ENCODE measurements at regions not wholly inside any gene's neighbourhood (a gene's known extent, or its start where the extent isn't known, plus 50 kb on each side); places are given as distances from the start of the nearest gene placed in this dataset.
"Not testable (repeated sequence)": the region's sequence is repeated elsewhere in the genome, so short reads cannot be mapped to it uniquely, and the experiment has no call there.

GRCh38 chr7:17020250-17020649 is 138.5 kb upstream of the AGR3 start:
- DNase-seq, result no peak

- no peak for DNase-seq
These were observed 139.4 kb upstream of the AGR3 start for GRCh38 chr7:17021205-17021604.

- peak; percentile 8 to 20 for DNase-seq
These were observed 141.1 kb upstream of the AGR3 start for GRCh38 chr7:17022920-17023319.

GRCh38 chr7:17026269-17026668 is 144.5 kb upstream of the AGR3 start:
- no peak for DNase-seq

GRCh38 chr7:17027143-17027788 is 145.5 kb upstream of the AGR3 start:
- no peak for DNase-seq

- no peak for DNase-seq
These were observed 146.0 kb upstream of the AGR3 start for GRCh38 chr7:17027789-17028152.

GRCh38 chr7:17029150-17029549 is 147.4 kb upstream of the AGR3 start:
- DNase-seq, result no peak

GRCh38 chr7:17030559-17030958 is 148.8 kb upstream of the AGR3 start:
- DNase-seq, result no peak

- no peak for DNase-seq
These were observed 150.2 kb upstream of the AGR3 start for GRCh38 chr7:17031906-17032551.

- no peak for DNase-seq
These were observed 151.5 kb upstream of the AGR3 start for GRCh38 chr7:17033245-17033644.

GRCh38 chr7:17036584-17036983 is 154.8 kb upstream of the AGR3 start:
- DNase-seq, result no peak

- no peak for DNase-seq
These were observed 155.6 kb upstream of the AGR3 start for GRCh38 chr7:17037356-17037755.

GRCh38 chr7:17038160-17038782 is 156.5 kb upstream of the AGR3 start:
- DNase-seq, result no peak

GRCh38 chr7:17038783-17039170 is 157.0 kb upstream of the AGR3 start:
- DNase-seq, result no peak

GRCh38 chr7:17039372-17039771 is 157.6 kb upstream of the AGR3 start:
- DNase-seq, result no peak

GRCh38 chr7:17040716-17041115 is 158.9 kb upstream of the AGR3 start:
- no peak for DNase-seq

GRCh38 chr7:17041324-17041723 is 159.5 kb upstream of the AGR3 start:
- DNase-seq, result no peak

GRCh38 chr7:17042211-17042610 is 160.4 kb upstream of the AGR3 start:
- no peak for DNase-seq

GRCh38 chr7:17043012-17043877 is 161.5 kb upstream of the AGR3 start:
- no peak for DNase-seq

GRCh38 chr7:17044396-17044795 is 162.6 kb upstream of the AGR3 start:
- no peak for DNase-seq

- DNase-seq, result no peak
These were observed 163.1 kb upstream of the AGR3 start for GRCh38 chr7:17044861-17045260.

GRCh38 chr7:17046259-17046658 is 164.5 kb upstream of the AGR3 start:
- no peak for DNase-seq

- DNase-seq, result no peak
These were observed 164.9 kb upstream of the AGR3 start for GRCh38 chr7:17046666-17047065.

- DNase-seq, result not testable (repeated sequence)
These were observed 171.4 kb upstream of the AGR3 start for GRCh38 chr7:17053164-17053563.

All from activated CD4-positive, alpha-beta T cell treated with anti-CD3 and anti-CD28 coated beads for 4 hours (primary cell).